ENCODE measurements at regions not wholly inside any gene's neighbourhood (a gene's known extent, or its start where the extent isn't known, plus 50 kb on each side); places are given as distances from the start of the nearest gene placed in this dataset.
A peak's percentile ranks its signal among the peaks of the same experiment; 100 is the strongest.

GRCh38 chr4:54402880-54403480 lies 173.9 kb downstream of the PDGFRA start (continued):
- no peak for TF ChIP-seq SP1 (IDR thresholded peaks at IDR 0.05; ENCODE audit: low read depth, low read length)
- 0 out of 2 replicates have a peak, but pooled peaks have one; percentile 24 for TF ChIP-seq YY1 (IDR thresholded peaks at IDR 0.05; ENCODE audit: low read depth, low read length)
- no peak for TF ChIP-seq POLR2AphosphoS5 (IDR thresholded peaks at IDR 0.05; ENCODE audit: low read depth, low read length)
- TF ChIP-seq ATF3 (IDR thresholded peaks at IDR 0.05; ENCODE audit: insufficient read depth, low read depth, low read length): 0 out of 2 replicates have a peak, but pooled peaks have one; percentile 13
- no peak for TF ChIP-seq TCF12 (IDR thresholded peaks at IDR 0.05; ENCODE audit: low read depth, low read length)
- TF ChIP-seq CTCF (IDR thresholded peaks at IDR 0.05; ENCODE audit: control extremely low read depth in 1 of 3, insufficient read depth in 1 of 3, low read depth in 1 of 3, low read length in 3 of 3): peak in 1 of 3 experiments; percentile 2; a peak in 1 of 4 replicates
- TF ChIP-seq RNF2 (IDR thresholded peaks at IDR 0.05; ENCODE audit: borderline replicate concordance, low read depth, low read length, missing control alignments, poor library complexity, severe bottlenecking): no peak
- peak; percentile 44; the same call in 1 of the 2 replicates for TF ChIP-seq MAX (IDR thresholded peaks at IDR 0.05)
- no peak for TF ChIP-seq TAF7 (optimal IDR thresholded peaks at IDR 0.05; ENCODE audit: borderline replicate concordance, low read depth, low read length)
- no peak for TF ChIP-seq SIN3A (conservative IDR thresholded peaks at IDR 0.05 in 1 of 2, IDR thresholded peaks at IDR 0.05 in 1 of 2; ENCODE audit: low read depth in 1 of 2, low read length in 2 of 2)
- TF ChIP-seq TEAD4 (IDR thresholded peaks at IDR 0.05; ENCODE audit: low read depth, low read length): peak; percentile 50; the same call in 1 of the 2 replicates
